ENCODE measurements at regions not wholly inside any gene's neighbourhood (a gene's known extent, or its start where the extent isn't known, plus 50 kb on each side); places are given as distances from the start of the nearest gene placed in this dataset.

DNA sequence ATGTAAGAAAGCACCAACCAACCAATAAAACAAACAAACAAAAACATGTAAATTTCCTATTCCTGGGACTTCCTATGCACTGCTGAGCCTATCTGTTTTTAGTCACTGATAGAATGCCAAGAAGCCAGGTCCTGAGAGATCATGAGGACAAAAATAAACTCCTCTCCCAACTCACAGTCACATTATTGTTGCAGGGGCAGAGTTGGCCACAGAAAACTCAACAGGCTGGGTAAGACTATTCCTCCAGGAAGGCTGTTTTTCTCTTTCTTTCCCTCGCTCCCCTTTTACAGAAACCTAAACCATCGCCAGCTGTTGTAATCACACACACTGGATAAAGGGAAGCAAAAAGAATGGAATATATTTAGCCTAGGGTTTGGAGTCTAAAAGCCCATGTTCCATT is 55.8 kb upstream of the METAP2 start:
- Mint-ChIP-seq H3K27me3 (no peaks in the 10 kb centered on the region), H3K4me1 (ENCODE audit: low read depth) (peaks cover 2% of the 10 kb centered on the region), H3K9me3 (ENCODE audit: low read depth) (no peaks in the 10 kb centered on the region), H3K4me3 (ENCODE audit: low read depth) (no peak overlapping the region), H3K36me3 (ENCODE audit: insufficient read depth) (no peaks in the 10 kb centered on the region), H3K27ac (no peak overlapping the region)
- TF ChIP-seq, protein P1, sequence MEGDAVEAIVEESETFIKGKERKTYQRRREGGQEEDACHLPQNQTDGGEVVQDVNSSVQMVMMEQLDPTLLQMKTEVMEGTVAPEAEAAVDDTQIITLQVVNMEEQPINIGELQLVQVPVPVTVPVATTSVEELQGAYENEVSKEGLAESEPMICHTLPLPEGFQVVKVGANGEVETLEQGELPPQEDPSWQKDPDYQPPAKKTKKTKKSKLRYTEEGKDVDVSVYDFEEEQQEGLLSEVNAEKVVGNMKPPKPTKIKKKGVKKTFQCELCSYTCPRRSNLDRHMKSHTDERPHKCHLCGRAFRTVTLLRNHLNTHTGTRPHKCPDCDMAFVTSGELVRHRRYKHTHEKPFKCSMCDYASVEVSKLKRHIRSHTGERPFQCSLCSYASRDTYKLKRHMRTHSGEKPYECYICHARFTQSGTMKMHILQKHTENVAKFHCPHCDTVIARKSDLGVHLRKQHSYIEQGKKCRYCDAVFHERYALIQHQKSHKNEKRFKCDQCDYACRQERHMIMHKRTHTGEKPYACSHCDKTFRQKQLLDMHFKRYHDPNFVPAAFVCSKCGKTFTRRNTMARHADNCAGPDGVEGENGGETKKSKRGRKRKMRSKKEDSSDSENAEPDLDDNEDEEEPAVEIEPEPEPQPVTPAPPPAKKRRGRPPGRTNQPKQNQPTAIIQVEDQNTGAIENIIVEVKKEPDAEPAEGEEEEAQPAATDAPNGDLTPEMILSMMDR (IDR thresholded peaks at IDR 0.05; ENCODE audit: unreplicated experiment) = no peak
- DNase-seq (ENCODE audit: low spot score, unreplicated experiment) = no peak
